ENCODE measurements at regions not wholly inside any gene's neighbourhood (a gene's known extent, or its start where the extent isn't known, plus 50 kb on each side); places are given as distances from the start of the nearest gene placed in this dataset.

- TF ChIP-seq CTCF (conservative IDR thresholded peaks at IDR 0.05) (no peak), ZFX (IDR thresholded peaks at IDR 0.05) (no peak)
Measured at GRCh38 chr17:13694934-13695333, 93.2 kb upstream of the HS3ST3A1 start.

GRCh38 chr17:13698832-13699231 is 97.1 kb upstream of the HS3ST3A1 start:
- no peak for TF ChIP-seq ZFX (IDR thresholded peaks at IDR 0.05)
- no peak for TF ChIP-seq CTCF (conservative IDR thresholded peaks at IDR 0.05)
- no peak overlapping the region for H3K27ac ChIP-seq

More at GRCh38 chr17:13694934-13695333, 93.2 kb upstream of the HS3ST3A1 start:
- H3K27ac ChIP-seq, result no peak overlapping the region

- no peak overlapping the region for H3K27ac ChIP-seq
- TF ChIP-seq CTCF (conservative IDR thresholded peaks at IDR 0.05) (no peak), ZFX (IDR thresholded peaks at IDR 0.05) (no peak)
Measured at GRCh38 chr17:13699261-13699660, 97.5 kb upstream of the HS3ST3A1 start.

- TF ChIP-seq CTCF (conservative IDR thresholded peaks at IDR 0.05) (no peak), ZFX (IDR thresholded peaks at IDR 0.05) (no peak)
- H3K27ac ChIP-seq, result no peak overlapping the region
Measured at GRCh38 chr17:13702266-13702665, 100.5 kb upstream of the HS3ST3A1 start.

- no peak overlapping the region for H3K27ac ChIP-seq
- TF ChIP-seq CTCF (conservative IDR thresholded peaks at IDR 0.05) (no peak), ZFX (IDR thresholded peaks at IDR 0.05) (no peak)
Measured at GRCh38 chr17:13704333-13704732, 102.6 kb upstream of the HS3ST3A1 start.

GRCh38 chr17:13705221-13705620 is 103.5 kb upstream of the HS3ST3A1 start:
- TF ChIP-seq CTCF (conservative IDR thresholded peaks at IDR 0.05) (no peak), ZFX (IDR thresholded peaks at IDR 0.05) (no peak)

GRCh38 chr17:13721705-13722104 is 120.0 kb upstream of the HS3ST3A1 start:
- H3K27ac ChIP-seq, result no peak overlapping the region

More at GRCh38 chr17:13705221-13705620, 103.5 kb upstream of the HS3ST3A1 start:
- no peak overlapping the region for H3K27ac ChIP-seq

More at GRCh38 chr17:13721705-13722104, 120.0 kb upstream of the HS3ST3A1 start:
- no peak for TF ChIP-seq ZFX (IDR thresholded peaks at IDR 0.05)
- TF ChIP-seq CTCF (conservative IDR thresholded peaks at IDR 0.05), result no peak

Measured in C4-2B (cell line).